Naive thymus-derived CD4-positive, alpha-beta T cell (primary cell): ENCODE measurements at regions not wholly inside any gene's neighbourhood (a gene's known extent, or its start where the extent isn't known, plus 50 kb on each side); places are given as distances from the start of the nearest gene placed in this dataset.
"Not testable (repeated sequence)": the region's sequence is repeated elsewhere in the genome, so short reads cannot be mapped to it uniquely, and the experiment has no call there.

Experiments
- ATAC-seq: fragments of 150-1000 bp; cut with Tn5 transposase; 2 replicates; pipeline ENCODE4 v1.10.0; 2021; ENCODE audit warnings: mild to moderate bottlenecking, moderate library complexity
- CTCF ChIA-PET: fragments of 350-600 bp; sonication (Branson Sonifier 250); formaldehyde crosslinking; loops from one replicate; lab custom pipeline; 2021; ENCODE audit warnings: antibody characterized with exemption; lab: Charles Lee
- POLR2A ChIA-PET: fragments of 350-600 bp; sonication (Branson Sonifier 250); formaldehyde crosslinking; loops from one replicate; lab custom pipeline; 2021; ENCODE audit warnings: antibody characterized with exemption, inconsistent platforms; lab: Charles Lee
- DNase-seq, 9 donors: peaks; one replicate each; pipeline versions ENCODE4 v3.0.0 to v3.0.0-alpha.2; 2020 to 2022; ENCODE audit warnings: mixed read lengths in 1 of 9
- H3K27ac ChIP-seq: one replicate; pipeline ENCODE4 v1.7.0; 2013; ENCODE audit warnings: mild to moderate bottlenecking, low read depth, low read length, moderate library complexity
- H3K27me3 ChIP-seq, 2 donors: one replicate each; pipeline ENCODE4 v1.7.0; 2013; ENCODE audit warnings: low read length in 2 of 2, mild to moderate bottlenecking in 2 of 2, moderate library complexity in 2 of 2; ENCODE audit not compliant: control insufficient read depth in 2 of 2, insufficient read depth in 2 of 2
- H3K36me3 ChIP-seq, 3 experiments: 1 replicate in 2 of 3; 2 replicates in 1 of 3; pipeline ENCODE4 v1.7.0; 2013; ENCODE audit warnings: low read length in 3 of 3, mild to moderate bottlenecking in 3 of 3, moderate library complexity in 1 of 3; ENCODE audit not compliant: insufficient read depth in 3 of 3, control insufficient read depth in 2 of 3
- H3K4me1 ChIP-seq, 2 donors: one replicate each; pipeline ENCODE4 v1.7.0; 2013; ENCODE audit warnings: low read length in 2 of 2, mild to moderate bottlenecking in 2 of 2, moderate library complexity in 1 of 2; ENCODE audit not compliant: control insufficient read depth in 2 of 2, insufficient read depth in 2 of 2
- H3K4me3 ChIP-seq: 2 replicates; pipeline ENCODE4 v1.7.0; 2013; ENCODE audit warnings: mild to moderate bottlenecking, low read length
- H3K9me3 ChIP-seq, 3 experiments: 1 replicate in 2 of 3; 2 replicates in 1 of 3; pipeline ENCODE4 v1.7.0; 2013; ENCODE audit warnings: low read length in 3 of 3; ENCODE audit not compliant: control insufficient read depth in 2 of 3
- H3K27ac Mint-ChIP-seq, 9 donors: one replicate each; pipeline ENCODE4 v1.8.0; 2020 to 2022; ENCODE audit warnings: mixed read lengths in 9 of 9, mild to moderate bottlenecking in 8 of 9, moderate library complexity in 5 of 9, inconsistent platforms in 2 of 9
- H3K27me3 Mint-ChIP-seq, 5 donors: one replicate each; pipeline ENCODE4 v1.8.0; 2021 to 2022; ENCODE audit warnings: mixed read lengths in 5 of 5, mild to moderate bottlenecking in 1 of 5
- H3K36me3 Mint-ChIP-seq, 5 donors: one replicate each; pipeline ENCODE4 v1.8.0; 2020 to 2022; ENCODE audit warnings: mixed read lengths in 5 of 5, mild to moderate bottlenecking in 3 of 5, inconsistent platforms in 1 of 5
- H3K4me1 Mint-ChIP-seq, 7 donors: one replicate each; pipeline ENCODE4 v1.8.0; 2020 to 2022; ENCODE audit warnings: mixed read lengths in 7 of 7, mild to moderate bottlenecking in 3 of 7, inconsistent platforms in 1 of 7
- H3K4me3 Mint-ChIP-seq, 10 donors: one replicate each; pipeline ENCODE4 v1.8.0; 2020 to 2022; ENCODE audit warnings: mild to moderate bottlenecking in 10 of 10, mixed read lengths in 10 of 10, moderate library complexity in 6 of 10, inconsistent platforms in 2 of 10
- H3K9me3 Mint-ChIP-seq, 11 donors: one replicate each; pipeline ENCODE4 v1.8.0; 2020 to 2022; ENCODE audit warnings: mixed read lengths in 11 of 11, mild to moderate bottlenecking in 4 of 11, inconsistent platforms in 1 of 11, moderate library complexity in 1 of 11
- intact Hi-C, 2 donors: fragments of 100-400 bp; cut with micrococcal nuclease; formaldehyde crosslinking; loops; one replicate each; pipeline ENCODE4 v1.15.1; 2023

DNA sequence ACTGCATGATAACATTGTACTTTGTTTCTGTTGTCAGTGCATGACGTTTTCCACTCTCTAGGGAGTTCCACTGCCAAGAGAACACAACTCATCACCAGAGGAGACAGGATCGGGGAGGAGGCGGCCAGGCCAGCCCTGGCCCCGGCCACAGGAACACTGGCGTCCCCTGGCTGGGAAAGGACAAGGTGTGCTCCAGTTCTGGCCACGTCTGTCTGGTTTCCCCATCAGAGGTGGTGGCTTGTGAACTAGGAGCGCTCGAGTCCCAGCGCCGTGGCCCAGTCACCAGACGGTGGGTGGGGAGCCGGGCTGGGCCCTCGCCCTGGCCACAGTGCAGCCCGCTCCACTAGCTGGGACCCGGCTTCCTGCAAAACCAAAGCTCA lies 211.9 kb upstream of the IRX4 start:
- H3K36me3 Mint-ChIP-seq: no peaks in the 10 kb centered on the region
- peaks cover 0 to 5% (median 0%) of the 10 kb centered on the region in 7 donors for H3K4me1 Mint-ChIP-seq
- H3K27me3 Mint-ChIP-seq: peaks cover 0 to 26% (median 10%) of the 10 kb centered on the region in 5 donors
- no peaks in the 10 kb centered on the region for H3K36me3 ChIP-seq
- no peak overlapping the region for H3K27ac ChIP-seq
- CTCF ChIA-PET: interaction anchor here (0.7 kb wide), 1 partner anchor 238 kb away, joined by 3 read pairs; no protein-coding TSS in a partner anchor
- H3K9me3 ChIP-seq: no peaks in the 10 kb centered on the region
- intact Hi-C loops: no loop called here
- H3K4me3 Mint-ChIP-seq: no peak overlapping the region
- no peak overlapping the region for H3K27ac Mint-ChIP-seq
- no peaks in the 10 kb centered on the region for H3K27me3 ChIP-seq
- POLR2A ChIA-PET: no interaction called here
- no peaks in the 10 kb centered on the region for H3K4me1 ChIP-seq
- H3K4me3 ChIP-seq: no peak overlapping the region
- no peak for ATAC-seq
- no peak for DNase-seq
- H3K9me3 Mint-ChIP-seq: peaks cover 0 to 2% (median 0%) of the 10 kb centered on the region in 11 donors

GRCh38 chr5:2093859-2094615 lies 211.3 kb upstream of the IRX4 start:
- intact Hi-C loops: no loop called here
- H3K4me3 ChIP-seq: no peak overlapping the region
- peaks cover 0 to 5% (median 0%) of the 10 kb centered on the region in 7 donors for H3K4me1 Mint-ChIP-seq
- ATAC-seq (no peak), DNase-seq (no peak)
- H3K27ac Mint-ChIP-seq: peak overlapping the region in 1 of 9 donors; percentile 27
- H3K27ac ChIP-seq: no peak overlapping the region
- H3K36me3 Mint-ChIP-seq: no peaks in the 10 kb centered on the region
- H3K9me3 ChIP-seq: no peaks in the 10 kb centered on the region
- ChIA-PET CTCF (interaction anchor here (0.7 kb wide), 1 partner anchor 238 kb away, joined by 3 read pairs; no protein-coding TSS in a partner anchor), POLR2A (interaction anchor here (0.8 kb wide), 1 partner anchor 10 kb away, joined by 3 read pairs; no protein-coding TSS in a partner anchor)
- no peaks in the 10 kb centered on the region for H3K36me3 ChIP-seq
- peaks cover 0 to 20% (median 9%) of the 10 kb centered on the region in 5 donors for H3K27me3 Mint-ChIP-seq
- no peaks in the 10 kb centered on the region for H3K4me1 ChIP-seq
- H3K27me3 ChIP-seq: no peaks in the 10 kb centered on the region
- H3K4me3 Mint-ChIP-seq: no peak overlapping the region
- peaks cover 0 to 2% (median 0%) of the 10 kb centered on the region in 11 donors for H3K9me3 Mint-ChIP-seq

DNA sequence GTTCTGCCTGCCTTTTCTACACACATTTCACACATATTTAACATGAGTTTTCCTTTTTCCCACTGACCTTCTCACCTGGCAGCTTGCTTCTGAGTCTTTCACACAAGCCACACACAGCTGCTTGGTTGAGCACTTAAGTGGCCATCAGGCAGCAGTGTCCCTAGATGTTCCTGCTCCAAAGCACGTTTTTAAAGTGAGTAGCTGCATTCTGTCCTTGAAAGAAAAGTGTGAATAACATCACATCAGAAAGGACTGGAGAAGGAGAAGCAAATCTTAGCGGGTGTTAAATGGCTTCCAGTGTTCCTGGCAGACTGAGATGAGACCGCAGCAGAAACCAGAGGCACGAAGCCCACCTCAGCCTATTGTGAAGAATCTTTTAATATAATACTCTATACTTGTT lies 209.2 kb upstream of the IRX4 start:
- Histone ChIP-seq H3K27ac (no peak overlapping the region), H3K27me3 (no peaks in the 10 kb centered on the region)
- no peak for DNase-seq

GRCh38 chr5:2087980-2088379 lies 205.3 kb upstream of the IRX4 start:
- Mint-ChIP-seq H3K27ac (no peak overlapping the region), H3K27me3 (peaks cover 0 to 30% (median 7%) of the 10 kb centered on the region in 5 donors), H3K9me3 (peaks cover 0 to 2% (median 0%) of the 10 kb centered on the region in 11 donors), H3K4me3 (no peak overlapping the region), H3K36me3 (no peaks in the 10 kb centered on the region), H3K4me1 (peaks cover 0 to 5% (median 0%) of the 10 kb centered on the region in 7 donors)
- CTCF ChIA-PET: no interaction called here
- ATAC-seq (no peak), DNase-seq (no peak)
- H3K4me1 ChIP-seq: no peaks in the 10 kb centered on the region
- POLR2A ChIA-PET: no interaction called here
- H3K27me3 ChIP-seq: no peaks in the 10 kb centered on the region
- H3K27ac ChIP-seq: no peak overlapping the region
- intact Hi-C loops: no loop called here
- no peaks in the 10 kb centered on the region for H3K9me3 ChIP-seq
- H3K4me3 ChIP-seq: no peak overlapping the region
- H3K36me3 ChIP-seq: no peaks in the 10 kb centered on the region

More for the DNA sequence above, 209.2 kb upstream of the IRX4 start:
- intact Hi-C loops: no loop called here
- Mint-ChIP-seq H3K27ac (no peak overlapping the region), H3K4me1 (no peaks in the 10 kb centered on the region), H3K4me3 (no peak overlapping the region), H3K9me3 (peaks cover 0 to 2% (median 0%) of the 10 kb centered on the region in 11 donors), H3K36me3 (no peaks in the 10 kb centered on the region), H3K27me3 (peaks cover 0 to 9% (median 5%) of the 10 kb centered on the region in 5 donors)
- no peak for ATAC-seq
- no peak overlapping the region for H3K4me3 ChIP-seq
- no peaks in the 10 kb centered on the region for H3K36me3 ChIP-seq
- POLR2A ChIA-PET: no interaction called here
- H3K9me3 ChIP-seq: no peaks in the 10 kb centered on the region
- CTCF ChIA-PET: no interaction called here
- H3K4me1 ChIP-seq: no peaks in the 10 kb centered on the region

GRCh38 chr5:2075365-2075764 lies 192.6 kb upstream of the IRX4 start:
- POLR2A ChIA-PET: no interaction called here
- Histone ChIP-seq H3K36me3 (no peaks in the 10 kb centered on the region), H3K27ac (no peak overlapping the region), H3K4me3 (no peak overlapping the region), H3K9me3 (no peaks in the 10 kb centered on the region), H3K27me3 (no peaks in the 10 kb centered on the region), H3K4me1 (no peaks in the 10 kb centered on the region)
- ATAC-seq (no peak), DNase-seq (no peak)
- Mint-ChIP-seq H3K27ac (no peak overlapping the region), H3K36me3 (peaks cover 0 to 4% (median 0%) of the 10 kb centered on the region in 5 donors), H3K27me3 (peaks cover 2 to 49% (median 26%) of the 10 kb centered on the region in 5 donors), H3K9me3 (peaks cover 0 to 5% (median 0%) of the 10 kb centered on the region in 11 donors), H3K4me3 (no peak overlapping the region), H3K4me1 (no peaks in the 10 kb centered on the region)
- CTCF ChIA-PET: no interaction called here
- intact Hi-C loops: no loop called here

DNA sequence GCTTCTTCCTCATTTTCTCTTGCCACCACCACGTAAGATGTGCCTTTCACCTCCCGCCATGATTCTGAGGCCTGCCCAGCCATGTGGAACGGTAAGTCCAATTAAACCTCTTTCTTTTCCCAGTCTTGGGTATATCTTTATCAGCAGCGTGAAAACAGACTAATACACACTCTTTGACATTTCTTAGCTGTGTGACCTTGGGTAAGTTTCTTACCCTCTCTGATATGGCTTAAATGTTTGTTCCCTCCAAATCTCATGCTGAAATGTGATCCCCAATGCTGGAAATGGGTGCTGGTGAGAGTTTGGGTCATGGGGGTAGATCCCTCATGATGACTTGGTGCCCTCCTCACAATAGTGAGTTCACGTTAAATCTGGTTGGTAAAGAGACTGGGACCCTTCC lies 188.8 kb upstream of the IRX4 start:
- intact Hi-C loops: no loop called here
- H3K36me3 Mint-ChIP-seq: no peaks in the 10 kb centered on the region
- DNase-seq (no peak), ATAC-seq (no peak)
- ChIA-PET CTCF (no interaction called here), POLR2A (no interaction called here)
- no peak overlapping the region for H3K27ac ChIP-seq
- no peaks in the 10 kb centered on the region for H3K27me3 ChIP-seq
- no peaks in the 10 kb centered on the region for H3K9me3 ChIP-seq
- peaks cover 0 to 1% (median 0%) of the 10 kb centered on the region in 11 donors for H3K9me3 Mint-ChIP-seq
- H3K4me1 Mint-ChIP-seq: no peaks in the 10 kb centered on the region
- no peak overlapping the region for H3K27ac Mint-ChIP-seq
- H3K4me3 Mint-ChIP-seq: no peak overlapping the region
- H3K4me3 ChIP-seq: no peak overlapping the region
- no peaks in the 10 kb centered on the region for H3K4me1 ChIP-seq
- H3K27me3 Mint-ChIP-seq: peaks cover 0 to 37% (median 17%) of the 10 kb centered on the region in 5 donors
- H3K36me3 ChIP-seq: no peaks in the 10 kb centered on the region

- H3K36me3 Mint-ChIP-seq, H3K4me3 ChIP-seq, DNase-seq, H3K27ac ChIP-seq, intact Hi-C loops, H3K4me3 Mint-ChIP-seq, H3K27ac Mint-ChIP-seq, CTCF ChIA-PET, H3K9me3 ChIP-seq, H3K4me1 Mint-ChIP-seq, H3K36me3 ChIP-seq, H3K4me1 ChIP-seq, POLR2A ChIA-PET, H3K27me3 ChIP-seq, H3K9me3 Mint-ChIP-seq, ATAC-seq: not testable (repeated sequence)
- peaks cover 0 to 41% (median 22%) of the 10 kb centered on the region in 5 donors for H3K27me3 Mint-ChIP-seq
Observed at GRCh38 chr5:2070787-2071186, 188.1 kb upstream of the IRX4 start.
